ENCODE measurements at regions not wholly inside any gene's neighbourhood (a gene's known extent, or its start where the extent isn't known, plus 50 kb on each side); places are given as distances from the start of the nearest gene placed in this dataset.

DNA sequence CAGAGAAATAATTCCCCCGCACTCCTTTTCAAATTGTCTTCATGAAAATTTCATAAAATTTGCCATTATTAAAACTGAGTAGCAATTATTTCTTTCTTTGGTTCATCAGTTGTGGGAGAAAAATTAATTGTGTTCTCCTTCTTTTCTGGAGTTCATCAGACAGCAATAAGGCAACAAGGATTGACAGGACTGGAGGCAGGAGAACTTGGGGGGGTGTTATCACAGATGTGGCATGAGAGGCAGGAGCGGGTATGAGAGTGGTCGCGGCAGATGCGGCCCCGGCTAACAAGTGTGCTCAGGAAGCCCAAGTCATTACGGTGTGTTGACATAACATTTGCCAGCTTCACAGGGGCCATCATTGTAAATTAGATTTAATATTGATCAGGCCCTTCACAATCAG is 306.6 kb upstream of the TMPO start:
- DNase-seq (ENCODE audit: low spot score) = no peak

GRCh38 chr12:98211909-98212695 is 303.3 kb upstream of the TMPO start:
- DNase-seq (ENCODE audit: low spot score) = no peak

- no peak for DNase-seq (ENCODE audit: low spot score)
Observed at GRCh38 chr12:98213556-98213955, 301.8 kb upstream of the TMPO start.

GRCh38 chr12:98217257-98217656 is 298.1 kb upstream of the TMPO start:
- DNase-seq (ENCODE audit: low spot score) = no peak

GRCh38 chr12:98220636-98221035 is 294.8 kb upstream of the TMPO start:
- DNase-seq (ENCODE audit: low spot score) = no peak

DNA sequence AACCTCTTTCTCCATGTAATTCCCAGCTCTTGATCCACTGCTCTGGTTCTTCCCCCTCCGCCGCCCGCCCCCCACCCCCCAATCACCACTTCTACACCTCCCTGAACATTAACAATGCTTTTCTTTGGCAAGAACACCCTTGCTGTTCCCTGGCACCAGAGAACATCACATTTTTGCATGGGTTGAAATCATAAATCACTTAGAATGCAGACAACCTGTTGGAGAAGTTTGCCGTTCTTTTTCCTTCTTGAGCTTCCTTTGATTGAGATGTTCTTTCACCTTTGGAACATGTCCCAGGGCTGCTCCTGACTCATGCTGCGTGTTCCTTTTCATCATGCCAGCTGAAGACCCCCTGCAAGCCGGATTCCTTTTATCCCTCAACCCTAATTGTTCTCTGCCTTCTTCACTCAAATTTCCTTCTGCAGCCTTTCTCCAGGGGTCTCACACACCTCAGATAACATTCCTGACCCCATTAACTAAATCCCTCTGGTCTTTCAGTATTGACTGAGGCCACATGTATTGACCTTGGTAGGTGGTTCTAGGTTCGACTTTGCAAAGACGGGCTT is 294.1 kb upstream of the TMPO start:
- DNase-seq (ENCODE audit: low spot score) = no peak

- DNase-seq (ENCODE audit: low spot score) = no peak
Observed at GRCh38 chr12:98222135-98222534, 293.3 kb upstream of the TMPO start.

- no peak for DNase-seq (ENCODE audit: low spot score)
Observed at GRCh38 chr12:98224584-98225221, 290.7 kb upstream of the TMPO start.

DNA sequence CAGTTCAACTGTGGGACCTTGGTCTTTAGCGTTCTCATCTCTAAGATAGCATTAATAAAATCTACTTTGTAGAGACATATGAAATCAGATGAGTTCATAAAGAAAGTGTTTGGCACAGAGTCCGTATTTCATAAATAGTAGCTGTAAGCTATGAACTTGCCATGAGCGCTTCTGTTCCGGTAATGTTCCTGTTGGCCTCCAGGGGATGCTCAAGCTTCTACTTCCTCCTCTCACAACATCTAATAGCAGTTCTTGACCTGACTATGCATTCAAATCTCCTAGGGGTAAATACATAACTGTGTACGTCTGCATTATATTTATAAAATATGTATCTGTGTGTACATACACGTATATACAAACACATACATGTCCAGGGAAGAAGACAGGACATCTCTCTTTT is 288.2 kb upstream of the TMPO start:
- peak; percentile 19 for DNase-seq (ENCODE audit: low spot score)

- no peak for DNase-seq (ENCODE audit: low spot score)
Observed at GRCh38 chr12:98228683-98229539, 286.5 kb upstream of the TMPO start.

DNA sequence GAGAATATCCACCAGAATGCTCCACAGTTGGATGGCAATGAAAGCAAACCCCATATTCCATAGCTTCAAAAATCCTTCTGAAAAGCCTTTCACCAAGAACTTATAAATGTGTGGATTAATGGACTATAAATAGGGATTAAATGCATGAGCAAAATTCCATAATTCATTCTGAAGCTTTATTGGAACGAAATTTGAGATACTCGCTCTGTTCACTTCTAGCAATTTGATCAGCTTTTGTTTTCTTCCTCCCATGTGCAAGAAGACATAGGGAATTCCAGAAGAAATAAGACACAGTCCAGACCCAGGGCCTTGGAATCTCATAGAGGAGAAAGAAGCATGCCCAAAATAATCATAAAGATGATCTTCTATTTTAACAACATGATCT is 285.9 kb upstream of the TMPO start:
- no peak for DNase-seq (ENCODE audit: low spot score)

GRCh38 chr12:98232753-98233390 is 282.5 kb upstream of the TMPO start:
- no peak for DNase-seq (ENCODE audit: low spot score)

- DNase-seq (ENCODE audit: low spot score) = no peak
Observed at GRCh38 chr12:98235301-98235700, 280.1 kb upstream of the TMPO start.

DNA sequence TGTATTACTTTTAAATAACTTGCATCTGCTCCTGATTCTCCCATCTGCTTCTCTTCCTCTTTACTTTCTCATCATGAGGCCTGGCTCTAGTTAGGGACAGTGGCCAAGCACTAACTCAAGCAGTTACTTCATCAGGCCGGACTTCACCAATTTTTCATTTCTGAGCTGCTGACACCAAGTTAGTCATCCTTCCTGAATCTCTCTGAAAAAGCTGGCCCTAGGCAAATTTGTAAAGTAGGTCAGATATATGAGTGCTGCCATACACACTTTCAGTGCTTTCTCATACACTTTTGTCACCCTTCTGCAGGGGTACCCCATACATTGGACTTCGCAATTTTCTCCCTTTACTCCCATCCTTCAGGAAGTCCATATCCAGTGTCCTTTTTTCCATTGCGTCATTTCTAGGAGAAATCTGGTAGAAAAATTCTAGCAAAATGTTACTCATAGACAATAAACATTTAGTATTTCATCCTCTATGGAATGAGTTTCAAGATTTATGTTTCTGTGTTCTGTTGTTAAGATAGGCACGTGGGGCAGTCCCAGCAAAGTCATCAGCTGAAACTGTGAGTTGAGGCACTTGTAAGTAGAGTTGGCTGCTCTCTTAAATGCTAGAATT is 276.8 kb upstream of the TMPO start:
- no peak for DNase-seq (ENCODE audit: low spot score)

DNA sequence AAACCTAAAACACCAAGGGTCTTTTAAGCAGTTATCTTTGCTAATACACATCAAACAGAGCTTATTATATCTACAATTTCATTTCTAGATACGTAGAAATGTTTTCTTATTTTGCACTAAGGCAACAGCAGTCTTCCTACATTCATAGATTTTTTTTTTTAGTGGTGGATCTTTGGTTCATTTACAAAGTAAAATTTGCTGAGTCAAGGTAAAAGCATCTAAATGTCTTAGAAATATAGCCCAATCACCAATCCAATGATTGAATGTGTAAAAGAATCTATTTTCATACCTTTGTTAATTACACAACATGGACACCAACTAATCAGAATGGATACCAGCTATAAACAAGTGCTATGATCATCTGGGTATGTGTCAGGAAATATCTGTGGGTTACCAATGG is 272.2 kb upstream of the TMPO start:
- DNase-seq (ENCODE audit: low spot score) = no peak

DNA sequence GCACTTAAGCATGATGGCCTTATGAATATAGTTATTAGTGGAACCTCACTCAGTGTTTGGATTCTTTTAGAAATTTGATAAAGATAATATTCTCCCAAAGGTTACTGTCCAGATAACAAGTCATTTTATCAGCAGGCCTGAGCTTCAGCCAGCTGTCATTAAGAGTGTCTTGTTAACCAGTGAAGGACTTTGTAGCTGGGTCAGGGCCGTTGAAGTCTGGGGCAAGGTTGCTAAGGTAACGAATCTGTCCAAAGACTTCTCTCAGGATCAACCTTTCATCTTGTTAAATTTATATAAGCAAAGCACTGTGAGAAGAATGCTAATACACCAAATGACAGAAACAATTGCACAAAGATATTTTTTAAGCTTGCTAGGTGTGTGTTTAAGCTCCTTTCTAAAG is 271.3 kb upstream of the TMPO start:
- DNase-seq (ENCODE audit: low spot score) = no peak

DNA sequence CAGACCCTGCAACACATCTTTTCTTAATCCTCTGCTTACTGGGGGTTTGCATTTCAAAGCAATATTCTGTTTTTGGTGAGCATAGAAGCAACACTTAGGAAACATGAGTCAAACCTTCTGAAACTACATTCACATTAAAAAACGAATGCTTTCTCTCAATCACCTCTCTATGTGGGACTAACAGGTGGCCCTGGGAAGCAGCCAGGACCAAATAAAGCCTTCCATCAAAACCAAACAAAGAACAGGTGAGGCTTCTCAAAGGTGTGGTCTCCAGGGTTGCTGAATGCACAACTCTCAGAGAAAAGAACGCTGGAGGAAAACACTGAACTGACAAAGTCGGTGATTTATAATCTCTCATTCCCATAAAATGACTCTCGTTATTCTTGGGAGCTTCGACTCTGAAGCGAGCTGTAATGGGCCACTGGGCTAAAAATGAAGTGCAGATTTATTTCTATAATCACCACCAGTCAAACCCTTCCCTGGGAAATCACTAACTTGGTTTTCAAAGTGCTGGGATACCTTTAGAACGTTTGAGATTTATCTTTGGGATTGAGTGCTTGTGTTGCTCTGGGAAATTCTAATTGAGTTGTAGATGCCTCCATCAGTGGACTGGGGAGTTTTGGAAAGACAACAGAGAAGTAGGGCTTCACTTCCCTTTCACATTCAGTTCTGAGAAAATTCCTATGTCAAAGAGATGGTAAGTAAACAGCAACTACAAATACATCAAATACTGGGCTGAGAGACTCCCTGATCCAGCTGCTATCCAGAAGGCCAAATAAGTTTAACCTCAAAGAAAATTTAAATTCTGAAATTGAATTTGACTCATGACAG is 262.0 kb upstream of the TMPO start:
- DNase-seq (ENCODE audit: low spot score) = no peak

- no peak for DNase-seq (ENCODE audit: low spot score)
Observed at GRCh38 chr12:98256830-98257229, 258.6 kb upstream of the TMPO start.

DNA sequence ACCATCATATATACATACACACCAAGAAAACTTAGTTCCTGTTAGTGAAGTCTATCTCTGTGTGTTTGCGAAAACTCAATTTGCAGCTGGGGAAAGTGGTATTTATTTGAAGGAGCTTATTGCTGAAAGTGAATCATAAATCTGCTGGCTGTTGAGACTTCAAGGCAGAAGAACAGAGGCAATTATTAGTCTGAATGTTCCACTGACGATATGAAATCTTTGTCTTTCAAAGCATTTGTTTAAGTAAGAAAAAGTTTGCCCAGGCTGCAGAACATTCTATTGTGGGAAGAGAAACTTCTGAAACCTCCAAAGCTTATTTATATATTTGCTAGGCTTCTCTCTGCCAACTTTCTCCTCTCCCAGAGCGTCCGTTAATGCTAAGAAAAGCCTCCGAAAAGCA is 255.7 kb upstream of the TMPO start:
- no peak for DNase-seq (ENCODE audit: low spot score)

DNA sequence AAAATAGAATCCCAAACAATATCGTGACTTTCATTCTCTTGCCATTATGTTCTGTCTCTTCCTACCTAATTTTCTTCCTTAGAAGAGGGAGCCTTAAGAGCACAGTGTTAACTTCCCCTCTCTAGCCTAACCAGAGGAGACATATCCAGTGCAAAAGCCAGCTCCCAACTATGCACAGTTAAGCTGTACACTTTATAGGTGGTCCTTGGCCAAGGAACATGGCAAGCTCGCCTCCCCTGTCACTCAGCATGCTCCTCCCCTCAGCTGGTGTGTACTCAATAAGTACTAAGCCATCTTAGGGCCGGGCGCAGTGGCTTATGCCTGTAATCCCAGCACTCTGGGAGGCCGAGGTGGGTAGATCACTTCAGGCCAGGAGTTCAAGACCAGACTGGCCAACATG is 255.1 kb upstream of the TMPO start:
- DNase-seq (ENCODE audit: low spot score) = no peak

Data from HT-29 (cell line).